WTC11 (cell line): ENCODE measurements at regions not wholly inside any gene's neighbourhood (a gene's known extent, or its start where the extent isn't known, plus 50 kb on each side); places are given as distances from the start of the nearest gene placed in this dataset.

Experiments
- ATAC-seq: fragments of 200-7000 bp; cut with Tn5 transposase; 2 replicates; pipeline ENCODE4 v1.10.0; 2021; ENCODE audit warnings: mild to moderate bottlenecking, moderate library complexity
- CTCF ChIA-PET: fragments of 300-600 bp; sonication (Branson Sonifier 250); formaldehyde crosslinking; loops from one replicate; lab custom pipeline; 2021; ENCODE audit warnings: antibody characterized with exemption; lab: Charles Lee
- POLR2A ChIA-PET: fragments of 350-600 bp; sonication (Branson Sonifier 250); formaldehyde crosslinking; loops from one replicate; lab custom pipeline; 2021; ENCODE audit warnings: antibody characterized with exemption; lab: Charles Lee
- DNase-seq: peaks from one replicate; pipeline ENCODE4 v3.0.0; 2021; ENCODE audit warnings: low spot score
- H3K27ac Mint-ChIP-seq: 2 replicates; pipeline ENCODE4 v1.8.0; 2021; ENCODE audit warnings: mixed read lengths
- H3K27me3 Mint-ChIP-seq: 2 replicates; pipeline ENCODE4 v1.8.0; 2021; ENCODE audit warnings: low read depth, mild to moderate bottlenecking, moderate library complexity, mixed read lengths
- H3K36me3 Mint-ChIP-seq: 2 replicates; pipeline ENCODE4 v1.8.0; 2021; ENCODE audit warnings: mixed read lengths
- H3K4me1 Mint-ChIP-seq: 2 replicates; pipeline ENCODE4 v1.8.0; 2022; ENCODE audit warnings: mixed read lengths
- H3K4me3 Mint-ChIP-seq: 2 replicates; pipeline ENCODE4 v1.8.0; 2021; ENCODE audit warnings: mild to moderate bottlenecking, moderate library complexity, mixed read lengths
- H3K9me3 Mint-ChIP-seq: 2 replicates; pipeline ENCODE4 v1.8.0; 2021; ENCODE audit warnings: mixed read lengths
- EMX1 ChIP-seq: fragments of 250-450 bp; sonication (Bioruptor Pico); IDR thresholded peaks from 2 replicates; pipeline ENCODE4 v1.8.0; 2021; ENCODE audit warnings: mild to moderate bottlenecking
- FOXJ3 ChIP-seq: sonication (generic); formaldehyde crosslinking; IDR thresholded peaks from 2 replicates; pipeline ENCODE4 v1.9.0; 2021; ENCODE audit warnings: missing genetic modification reagents, mild to moderate bottlenecking, borderline replicate concordance
- FOXP1 ChIP-seq: sonication (generic); formaldehyde crosslinking; IDR thresholded peaks from 2 replicates; pipeline ENCODE4 v1.8.0; 2022; ENCODE audit warnings: missing genetic modification reagents, mild to moderate bottlenecking, moderate library complexity, borderline replicate concordance
- GRHL2 ChIP-seq: fragments of 250-450 bp; sonication (Bioruptor Pico); IDR thresholded peaks from 2 replicates; pipeline ENCODE4 v1.8.0; 2022; ENCODE audit warnings: mild to moderate bottlenecking, moderate library complexity; ENCODE audit not compliant: insufficient replicate concordance, severe bottlenecking
- JUN ChIP-seq: sonication (generic); formaldehyde crosslinking; IDR thresholded peaks from 2 replicates; pipeline ENCODE4 v1.8.0; 2023; ENCODE audit warnings: mild to moderate bottlenecking, missing genetic modification reagents
- NR1H2 ChIP-seq: sonication (generic); formaldehyde crosslinking; IDR thresholded peaks from 2 replicates; pipeline ENCODE4 v1.9.0; 2021; ENCODE audit warnings: mild to moderate bottlenecking, moderate library complexity, missing genetic modification reagents
- NR2C2 ChIP-seq: sonication (generic); formaldehyde crosslinking; IDR thresholded peaks from 2 replicates; pipeline ENCODE4 v1.8.0; 2022; ENCODE audit warnings: mild to moderate bottlenecking, missing genetic modification reagents
- RELA ChIP-seq: sonication (generic); formaldehyde crosslinking; IDR thresholded peaks from 2 replicates; pipeline ENCODE4 v1.8.1; 2022; ENCODE audit warnings: missing genetic modification reagents, mild to moderate bottlenecking, borderline replicate concordance
- TEAD1 ChIP-seq: sonication (generic); formaldehyde crosslinking; IDR thresholded peaks from 2 replicates; pipeline ENCODE4 v1.8.0; 2022; ENCODE audit warnings: mild to moderate bottlenecking, missing genetic modification reagents
- ZNF121 ChIP-seq: sonication (generic); formaldehyde crosslinking; IDR thresholded peaks from 2 replicates; pipeline ENCODE4 v1.8.0; 2023; ENCODE audit warnings: missing genetic modification reagents
- ZNF138 ChIP-seq: sonication (generic); formaldehyde crosslinking; conservative IDR thresholded peaks from 2 replicates; pipeline ENCODE4 v1.8.1; 2022; ENCODE audit warnings: mild to moderate bottlenecking, moderate library complexity, missing genetic modification reagents
- TF ChIP-seq, protein P1 (sequence below): sonication (generic); formaldehyde crosslinking; IDR thresholded peaks from 2 replicates; pipeline ENCODE4 v1.8.0; 2023; ENCODE audit warnings: mild to moderate bottlenecking, missing genetic modification reagents
- TF ChIP-seq, protein P2 (sequence below): fragments of 250-450 bp; sonication (Bioruptor Pico); IDR thresholded peaks from 2 replicates; pipeline ENCODE4 v2.1.2; 2022; ENCODE audit warnings: mild to moderate bottlenecking, moderate library complexity
- TF ChIP-seq, protein P3 (sequence below): sonication (generic); formaldehyde crosslinking; IDR thresholded peaks from 2 replicates; pipeline ENCODE4 v1.8.1; 2023; ENCODE audit warnings: mild to moderate bottlenecking, missing genetic modification reagents, moderate library complexity
- TF ChIP-seq, protein P4 (sequence below): sonication (generic); formaldehyde crosslinking; IDR thresholded peaks from 2 replicates; pipeline ENCODE4 v1.8.1; 2022; ENCODE audit warnings: low read depth, missing genetic modification reagents, borderline replicate concordance
- TF ChIP-seq, protein P5 (sequence below): fragments of 250-450 bp; sonication (Bioruptor Pico); IDR thresholded peaks from 2 replicates; pipeline ENCODE4 v1.9.0; 2021; ENCODE audit warnings: mild to moderate bottlenecking, borderline replicate concordance
- TF ChIP-seq, protein P6 (sequence below): sonication (generic); formaldehyde crosslinking; IDR thresholded peaks from 2 replicates; pipeline ENCODE4 v1.8.0; 2022; ENCODE audit warnings: missing genetic modification reagents
- TF ChIP-seq, protein P7 (sequence below): sonication (generic); formaldehyde crosslinking; IDR thresholded peaks from 2 replicates; pipeline ENCODE4 v1.8.1; 2022; ENCODE audit warnings: mild to moderate bottlenecking, missing genetic modification reagents, moderate library complexity, borderline replicate concordance

DNA sequence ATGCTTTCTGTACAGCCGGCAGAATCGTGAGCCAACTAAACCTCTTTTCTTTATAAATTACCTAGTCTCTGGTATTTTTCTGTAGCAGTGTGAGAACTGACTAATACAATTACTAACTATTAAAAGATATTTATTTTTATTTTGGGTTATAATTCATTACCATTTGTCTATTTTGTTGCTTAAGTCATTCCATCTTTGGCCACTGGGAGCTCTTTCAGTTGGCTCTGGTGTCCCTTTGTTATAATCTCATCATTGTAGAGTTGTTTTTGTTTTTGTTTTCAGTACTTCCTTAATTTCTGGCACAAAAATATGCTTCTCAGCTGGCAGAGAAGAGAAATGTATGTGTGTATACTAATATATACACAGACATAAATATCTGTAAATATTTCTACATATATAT is 807.9 kb upstream of the MBL2 start:
- POLR2A ChIA-PET, result no interaction called here
- DNase-seq (no peak), ATAC-seq (no peak)
- CTCF ChIA-PET, result interaction anchor here (1.4 kb wide), 1 partner anchor 16 kb away, joined by 3 read pairs; no protein-coding TSS in a partner anchor
- H3K4me1 Mint-ChIP-seq, result no peaks in the 10 kb centered on the region
- TF ChIP-seq FOXP1 (no peak), ZNF138 (CRISPR knock-in tag) (no peak), FOXJ3 (no peak), ZNF121 (no peak), NR1H2 (no peak), JUN (CRISPR knock-in tag) (no peak), GRHL2 (CRISPR knock-in tag) (no peak), RELA (CRISPR knock-in tag) (no peak), NR2C2 (no peak), TEAD1 (CRISPR knock-in tag) (no peak), EMX1 (no peak)
- TF ChIP-seq, protein P1, sequence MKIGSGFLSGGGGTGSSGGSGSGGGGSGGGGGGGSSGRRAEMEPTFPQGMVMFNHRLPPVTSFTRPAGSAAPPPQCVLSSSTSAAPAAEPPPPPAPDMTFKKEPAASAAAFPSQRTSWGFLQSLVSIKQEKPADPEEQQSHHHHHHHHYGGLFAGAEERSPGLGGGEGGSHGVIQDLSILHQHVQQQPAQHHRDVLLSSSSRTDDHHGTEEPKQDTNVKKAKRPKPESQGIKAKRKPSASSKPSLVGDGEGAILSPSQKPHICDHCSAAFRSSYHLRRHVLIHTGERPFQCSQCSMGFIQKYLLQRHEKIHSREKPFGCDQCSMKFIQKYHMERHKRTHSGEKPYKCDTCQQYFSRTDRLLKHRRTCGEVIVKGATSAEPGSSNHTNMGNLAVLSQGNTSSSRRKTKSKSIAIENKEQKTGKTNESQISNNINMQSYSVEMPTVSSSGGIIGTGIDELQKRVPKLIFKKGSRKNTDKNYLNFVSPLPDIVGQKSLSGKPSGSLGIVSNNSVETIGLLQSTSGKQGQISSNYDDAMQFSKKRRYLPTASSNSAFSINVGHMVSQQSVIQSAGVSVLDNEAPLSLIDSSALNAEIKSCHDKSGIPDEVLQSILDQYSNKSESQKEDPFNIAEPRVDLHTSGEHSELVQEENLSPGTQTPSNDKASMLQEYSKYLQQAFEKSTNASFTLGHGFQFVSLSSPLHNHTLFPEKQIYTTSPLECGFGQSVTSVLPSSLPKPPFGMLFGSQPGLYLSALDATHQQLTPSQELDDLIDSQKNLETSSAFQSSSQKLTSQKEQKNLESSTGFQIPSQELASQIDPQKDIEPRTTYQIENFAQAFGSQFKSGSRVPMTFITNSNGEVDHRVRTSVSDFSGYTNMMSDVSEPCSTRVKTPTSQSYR, result no peak
- TF ChIP-seq, protein P2, sequence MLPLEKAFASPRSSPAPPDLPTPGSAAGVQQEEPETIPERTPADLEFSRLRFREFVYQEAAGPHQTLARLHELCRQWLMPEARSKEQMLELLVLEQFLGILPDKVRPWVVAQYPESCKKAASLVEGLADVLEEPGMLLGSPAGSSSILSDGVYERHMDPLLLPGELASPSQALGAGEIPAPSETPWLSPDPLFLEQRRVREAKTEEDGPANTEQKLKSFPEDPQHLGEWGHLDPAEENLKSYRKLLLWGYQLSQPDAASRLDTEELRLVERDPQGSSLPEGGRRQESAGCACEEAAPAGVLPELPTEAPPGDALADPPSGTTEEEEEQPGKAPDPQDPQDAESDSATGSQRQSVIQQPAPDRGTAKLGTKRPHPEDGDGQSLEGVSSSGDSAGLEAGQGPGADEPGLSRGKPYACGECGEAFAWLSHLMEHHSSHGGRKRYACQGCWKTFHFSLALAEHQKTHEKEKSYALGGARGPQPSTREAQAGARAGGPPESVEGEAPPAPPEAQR, result no peak
- TF ChIP-seq, protein P3, sequence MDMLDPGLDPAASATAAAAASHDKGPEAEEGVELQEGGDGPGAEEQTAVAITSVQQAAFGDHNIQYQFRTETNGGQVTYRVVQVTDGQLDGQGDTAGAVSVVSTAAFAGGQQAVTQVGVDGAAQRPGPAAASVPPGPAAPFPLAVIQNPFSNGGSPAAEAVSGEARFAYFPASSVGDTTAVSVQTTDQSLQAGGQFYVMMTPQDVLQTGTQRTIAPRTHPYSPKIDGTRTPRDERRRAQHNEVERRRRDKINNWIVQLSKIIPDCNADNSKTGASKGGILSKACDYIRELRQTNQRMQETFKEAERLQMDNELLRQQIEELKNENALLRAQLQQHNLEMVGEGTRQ, result no peak
- TF ChIP-seq, protein P4, sequence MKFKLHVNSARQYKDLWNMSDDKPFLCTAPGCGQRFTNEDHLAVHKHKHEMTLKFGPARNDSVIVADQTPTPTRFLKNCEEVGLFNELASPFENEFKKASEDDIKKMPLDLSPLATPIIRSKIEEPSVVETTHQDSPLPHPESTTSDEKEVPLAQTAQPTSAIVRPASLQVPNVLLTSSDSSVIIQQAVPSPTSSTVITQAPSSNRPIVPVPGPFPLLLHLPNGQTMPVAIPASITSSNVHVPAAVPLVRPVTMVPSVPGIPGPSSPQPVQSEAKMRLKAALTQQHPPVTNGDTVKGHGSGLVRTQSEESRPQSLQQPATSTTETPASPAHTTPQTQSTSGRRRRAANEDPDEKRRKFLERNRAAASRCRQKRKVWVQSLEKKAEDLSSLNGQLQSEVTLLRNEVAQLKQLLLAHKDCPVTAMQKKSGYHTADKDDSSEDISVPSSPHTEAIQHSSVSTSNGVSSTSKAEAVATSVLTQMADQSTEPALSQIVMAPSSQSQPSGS (CRISPR knock-in tag), result no peak
- TF ChIP-seq, protein P5, sequence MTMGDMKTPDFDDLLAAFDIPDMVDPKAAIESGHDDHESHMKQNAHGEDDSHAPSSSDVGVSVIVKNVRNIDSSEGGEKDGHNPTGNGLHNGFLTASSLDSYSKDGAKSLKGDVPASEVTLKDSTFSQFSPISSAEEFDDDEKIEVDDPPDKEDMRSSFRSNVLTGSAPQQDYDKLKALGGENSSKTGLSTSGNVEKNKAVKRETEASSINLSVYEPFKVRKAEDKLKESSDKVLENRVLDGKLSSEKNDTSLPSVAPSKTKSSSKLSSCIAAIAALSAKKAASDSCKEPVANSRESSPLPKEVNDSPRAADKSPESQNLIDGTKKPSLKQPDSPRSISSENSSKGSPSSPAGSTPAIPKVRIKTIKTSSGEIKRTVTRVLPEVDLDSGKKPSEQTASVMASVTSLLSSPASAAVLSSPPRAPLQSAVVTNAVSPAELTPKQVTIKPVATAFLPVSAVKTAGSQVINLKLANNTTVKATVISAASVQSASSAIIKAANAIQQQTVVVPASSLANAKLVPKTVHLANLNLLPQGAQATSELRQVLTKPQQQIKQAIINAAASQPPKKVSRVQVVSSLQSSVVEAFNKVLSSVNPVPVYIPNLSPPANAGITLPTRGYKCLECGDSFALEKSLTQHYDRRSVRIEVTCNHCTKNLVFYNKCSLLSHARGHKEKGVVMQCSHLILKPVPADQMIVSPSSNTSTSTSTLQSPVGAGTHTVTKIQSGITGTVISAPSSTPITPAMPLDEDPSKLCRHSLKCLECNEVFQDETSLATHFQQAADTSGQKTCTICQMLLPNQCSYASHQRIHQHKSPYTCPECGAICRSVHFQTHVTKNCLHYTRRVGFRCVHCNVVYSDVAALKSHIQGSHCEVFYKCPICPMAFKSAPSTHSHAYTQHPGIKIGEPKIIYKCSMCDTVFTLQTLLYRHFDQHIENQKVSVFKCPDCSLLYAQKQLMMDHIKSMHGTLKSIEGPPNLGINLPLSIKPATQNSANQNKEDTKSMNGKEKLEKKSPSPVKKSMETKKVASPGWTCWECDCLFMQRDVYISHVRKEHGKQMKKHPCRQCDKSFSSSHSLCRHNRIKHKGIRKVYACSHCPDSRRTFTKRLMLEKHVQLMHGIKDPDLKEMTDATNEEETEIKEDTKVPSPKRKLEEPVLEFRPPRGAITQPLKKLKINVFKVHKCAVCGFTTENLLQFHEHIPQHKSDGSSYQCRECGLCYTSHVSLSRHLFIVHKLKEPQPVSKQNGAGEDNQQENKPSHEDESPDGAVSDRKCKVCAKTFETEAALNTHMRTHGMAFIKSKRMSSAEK, result no peak
- no peak overlapping the region for H3K27ac Mint-ChIP-seq
- peaks cover 10% of the 10 kb centered on the region for H3K36me3 Mint-ChIP-seq
- peaks cover 36% of the 10 kb centered on the region for H3K9me3 Mint-ChIP-seq
- no peak overlapping the region for H3K4me3 Mint-ChIP-seq
- H3K27me3 Mint-ChIP-seq, result no peaks in the 10 kb centered on the region

DNA sequence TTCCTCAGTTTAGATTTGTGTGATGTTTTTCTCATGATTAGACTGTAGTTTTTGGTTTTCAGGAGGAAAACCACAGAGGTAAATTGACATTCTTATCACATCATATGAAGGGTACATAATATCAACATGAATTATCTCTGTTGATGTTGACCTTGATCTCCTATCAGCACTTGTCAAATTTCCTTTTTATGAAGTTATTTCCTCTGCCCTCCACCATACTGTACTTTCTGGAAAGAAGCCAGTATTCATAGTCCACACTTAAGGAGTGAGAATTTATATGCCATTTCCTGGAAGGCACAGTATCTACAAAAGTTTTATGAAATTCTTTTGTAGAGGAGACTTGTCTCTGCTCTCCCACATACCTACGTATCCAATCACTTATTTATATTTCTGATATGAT is 807.2 kb upstream of the MBL2 start:
- POLR2A ChIA-PET, result no interaction called here
- TF ChIP-seq, protein P6, sequence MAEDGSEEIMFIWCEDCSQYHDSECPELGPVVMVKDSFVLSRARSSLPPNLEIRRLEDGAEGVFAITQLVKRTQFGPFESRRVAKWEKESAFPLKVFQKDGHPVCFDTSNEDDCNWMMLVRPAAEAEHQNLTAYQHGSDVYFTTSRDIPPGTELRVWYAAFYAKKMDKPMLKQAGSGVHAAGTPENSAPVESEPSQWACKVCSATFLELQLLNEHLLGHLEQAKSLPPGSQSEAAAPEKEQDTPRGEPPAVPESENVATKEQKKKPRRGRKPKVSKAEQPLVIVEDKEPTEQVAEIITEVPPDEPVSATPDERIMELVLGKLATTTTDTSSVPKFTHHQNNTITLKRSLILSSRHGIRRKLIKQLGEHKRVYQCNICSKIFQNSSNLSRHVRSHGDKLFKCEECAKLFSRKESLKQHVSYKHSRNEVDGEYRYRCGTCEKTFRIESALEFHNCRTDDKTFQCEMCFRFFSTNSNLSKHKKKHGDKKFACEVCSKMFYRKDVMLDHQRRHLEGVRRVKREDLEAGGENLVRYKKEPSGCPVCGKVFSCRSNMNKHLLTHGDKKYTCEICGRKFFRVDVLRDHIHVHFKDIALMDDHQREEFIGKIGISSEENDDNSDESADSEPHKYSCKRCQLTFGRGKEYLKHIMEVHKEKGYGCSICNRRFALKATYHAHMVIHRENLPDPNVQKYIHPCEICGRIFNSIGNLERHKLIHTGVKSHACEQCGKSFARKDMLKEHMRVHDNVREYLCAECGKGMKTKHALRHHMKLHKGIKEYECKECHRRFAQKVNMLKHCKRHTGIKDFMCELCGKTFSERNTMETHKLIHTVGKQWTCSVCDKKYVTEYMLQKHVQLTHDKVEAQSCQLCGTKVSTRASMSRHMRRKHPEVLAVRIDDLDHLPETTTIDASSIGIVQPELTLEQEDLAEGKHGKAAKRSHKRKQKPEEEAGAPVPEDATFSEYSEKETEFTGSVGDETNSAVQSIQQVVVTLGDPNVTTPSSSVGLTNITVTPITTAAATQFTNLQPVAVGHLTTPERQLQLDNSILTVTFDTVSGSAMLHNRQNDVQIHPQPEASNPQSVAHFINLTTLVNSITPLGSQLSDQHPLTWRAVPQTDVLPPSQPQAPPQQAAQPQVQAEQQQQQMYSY, result no peak
- TF ChIP-seq, protein P7, sequence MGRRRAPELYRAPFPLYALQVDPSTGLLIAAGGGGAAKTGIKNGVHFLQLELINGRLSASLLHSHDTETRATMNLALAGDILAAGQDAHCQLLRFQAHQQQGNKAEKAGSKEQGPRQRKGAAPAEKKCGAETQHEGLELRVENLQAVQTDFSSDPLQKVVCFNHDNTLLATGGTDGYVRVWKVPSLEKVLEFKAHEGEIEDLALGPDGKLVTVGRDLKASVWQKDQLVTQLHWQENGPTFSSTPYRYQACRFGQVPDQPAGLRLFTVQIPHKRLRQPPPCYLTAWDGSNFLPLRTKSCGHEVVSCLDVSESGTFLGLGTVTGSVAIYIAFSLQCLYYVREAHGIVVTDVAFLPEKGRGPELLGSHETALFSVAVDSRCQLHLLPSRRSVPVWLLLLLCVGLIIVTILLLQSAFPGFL (CRISPR knock-in tag), result no peak

More for the DNA sequence above, 807.2 kb upstream of the MBL2 start:
- H3K9me3 Mint-ChIP-seq, result peaks cover 40% of the 10 kb centered on the region
- peaks cover 14% of the 10 kb centered on the region for H3K36me3 Mint-ChIP-seq
- H3K27ac Mint-ChIP-seq, result no peak overlapping the region
- CTCF ChIA-PET, result no interaction called here
- no peaks in the 10 kb centered on the region for H3K27me3 Mint-ChIP-seq
- no peak for ATAC-seq
- H3K4me3 Mint-ChIP-seq, result no peak overlapping the region
- H3K4me1 Mint-ChIP-seq, result peaks cover under 1% of the 10 kb centered on the region; the same call in 1 of the 2 replicates
- DNase-seq, result no peak
